Stomach (tissue), 8 donors: ENCODE measurements at regions not wholly inside any gene's neighbourhood (a gene's known extent, or its start where the extent isn't known, plus 50 kb on each side); places are given as distances from the start of the nearest gene placed in this dataset.

Experiments
- DNase-seq, 2 donors: peaks; one replicate each; pipeline versions ENCODE4 v3.0.0 to v3.0.0-alpha.2; 2013 to 2019
- H3K27ac ChIP-seq, 5 donors: fragments of 200-600 bp in 4 of 5; sonication (generic) in 4 of 5; one replicate each; pipeline ENCODE4 v1.5.1; 2013 to 2019; ENCODE audit warnings: mild to moderate bottlenecking in 1 of 5, moderate library complexity in 1 of 5
- H3K27me3 ChIP-seq, 3 donors: fragments of 200-600 bp; sonication (generic); one replicate each; pipeline ENCODE4 v1.5.1; 2017 to 2019; ENCODE audit warnings: mixed run types in 1 of 3
- H3K36me3 ChIP-seq, 4 donors: fragments of 200-600 bp; sonication (generic); 1 replicate in 3 of 4; 2 replicates in 1 of 4; pipeline ENCODE4 v1.5.1; 2016 to 2019
- H3K4me1 ChIP-seq, 4 donors: fragments of 200-600 bp; sonication (generic); one replicate each; pipeline ENCODE4 v1.5.1; 2016 to 2019
- H3K4me3 ChIP-seq, 4 donors: fragments of 200-600 bp; sonication (generic) in 3 of 4; one replicate each; pipeline ENCODE4 v1.5.1; 2016 to 2019; ENCODE audit warnings: mild to moderate bottlenecking in 1 of 4
- H3K9me3 ChIP-seq, 4 donors: fragments of 200-600 bp; sonication (generic); one replicate each; pipeline ENCODE4 v1.5.1; 2016 to 2019
- CTCF ChIP-seq, 7 experiments: fragments of 450-650 bp in 4 of 7; fragments of 200-600 bp in 3 of 7; sonication (generic) in 3 of 7; IDR thresholded peaks; one replicate each; pipeline ENCODE4 v1.5.1; 2016 to 2019; ENCODE audit warnings: antibody characterized with exemption in 7 of 7, control low read depth in 2 of 7, mild to moderate bottlenecking in 1 of 7
- EP300 ChIP-seq: sonication (generic); formaldehyde crosslinking; IDR thresholded peaks from one replicate; pipeline ENCODE4 v1.6.1; 2017; ENCODE audit warnings: antibody characterized with exemption
- POLR2A ChIP-seq, 4 donors: fragments of 450-650 bp; IDR thresholded peaks; one replicate each; pipeline ENCODE4 v1.6.1; 2016; ENCODE audit warnings: antibody characterized with exemption in 4 of 4, control low read depth in 2 of 4, mild to moderate bottlenecking in 1 of 4, moderate library complexity in 1 of 4
- POLR2AphosphoS5 ChIP-seq, 3 donors: sonication (generic); formaldehyde crosslinking; IDR thresholded peaks; one replicate each; pipeline ENCODE4 v1.6.1; 2016; ENCODE audit warnings: antibody characterized with exemption in 3 of 3
- WGBS, 5 donors: extraction: QIAGEN DNeasy Blood & Tissue Kit in 3 of 5; methylation state at CpG; one replicate each; pipeline versions ENCODE4 v1.1.5 to v1.1.7; 2013 to 2018; 5-methylcytosine and 5-hydroxymethylcytosine counted together
- intact Hi-C: fragments of 100-400 bp; cut with DNase I; formaldehyde crosslinking; loops from one replicate; pipeline ENCODE4 v1.15.1; 2023; ENCODE audit warnings: low total_unique reads
- donor health status: healthy with polysubstance abuse.
- donor health status: Bipolar disorder and iron deficiency.
- donor health status: healthy.

GRCh38 chr4:53861856-53862610 is 202.4 kb downstream of the CHIC2 start:
- H3K9me3 ChIP-seq, result no peaks in the 10 kb centered on the region
- no peak overlapping the region for H3K4me3 ChIP-seq
- peak overlapping the region in 2 of 5 donors; percentile 5 to 28 for H3K27ac ChIP-seq
- 46 to 65% (median 57%) methylated on average over 4 of the region's 4 CpGs for WGBS, 5 donors
- intact Hi-C loops, result no loop called here
- peak in 1 of 3 donors; percentile 53 for TF ChIP-seq POLR2AphosphoS5 (IDR thresholded peaks at IDR 0.05)
- TF ChIP-seq POLR2A (IDR thresholded peaks at IDR 0.05), result no peak
- no peak for TF ChIP-seq EP300
- no peaks in the 10 kb centered on the region for H3K4me1 ChIP-seq
- no peaks in the 10 kb centered on the region for H3K27me3 ChIP-seq
- H3K36me3 ChIP-seq, result no peaks in the 10 kb centered on the region
- DNase-seq, result peak in 1 of 2 donors; percentile 27

DNA sequence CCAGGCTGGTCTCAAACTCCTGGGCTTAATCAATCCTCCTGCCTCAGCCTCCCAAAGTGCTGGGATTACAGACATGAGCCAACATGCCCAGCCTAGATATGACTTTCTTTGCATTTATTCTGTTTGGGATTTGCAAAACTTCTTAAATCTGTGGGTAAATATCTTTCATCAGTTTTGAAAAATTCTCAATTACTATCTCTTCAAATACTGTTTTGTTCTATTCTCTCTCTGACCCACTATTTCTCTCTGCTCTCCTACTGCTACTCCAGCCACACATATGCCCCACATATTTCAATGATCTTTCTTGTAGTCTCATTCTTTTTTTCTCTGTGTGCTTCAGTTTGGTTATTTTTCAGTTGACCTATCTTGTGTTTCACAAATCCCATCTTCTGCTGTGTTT is 205.1 kb downstream of the CHIC2 start:
- Histone ChIP-seq H3K27me3 (no peaks in the 10 kb centered on the region), H3K36me3 (no peaks in the 10 kb centered on the region), H3K9me3 (no peaks in the 10 kb centered on the region), H3K27ac (no peak overlapping the region), H3K4me3 (no peak overlapping the region), H3K4me1 (no peaks in the 10 kb centered on the region)
- intact Hi-C loops, result no loop called here
- DNase-seq, result no peak
- no peak for TF ChIP-seq EP300
- TF ChIP-seq POLR2A (IDR thresholded peaks at IDR 0.05), result no peak
- TF ChIP-seq POLR2AphosphoS5 (IDR thresholded peaks at IDR 0.05), result no peak
- no peak for TF ChIP-seq CTCF (IDR thresholded peaks at IDR 0.05)

DNA sequence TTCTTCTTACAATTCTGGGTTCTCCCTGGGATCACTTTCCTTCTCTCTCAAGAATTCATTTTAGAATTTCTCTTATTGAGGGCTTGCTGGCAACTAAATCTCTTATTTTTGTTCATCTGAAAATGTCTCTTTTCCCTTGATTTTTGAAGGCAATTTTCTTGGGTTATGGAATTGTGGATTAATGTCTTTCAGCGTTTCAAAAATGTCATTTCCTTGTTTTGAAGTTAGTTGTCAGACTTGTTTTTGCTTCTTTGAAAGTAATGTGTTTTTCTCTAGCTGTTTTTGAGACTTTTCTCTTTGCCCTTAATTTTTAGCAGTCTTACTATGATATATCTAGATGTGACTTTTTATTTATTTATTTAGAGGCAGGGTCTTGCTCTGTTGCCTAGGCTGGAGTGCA is 205.7 kb downstream of the CHIC2 start:
- no peak for DNase-seq
- TF ChIP-seq POLR2A (IDR thresholded peaks at IDR 0.05), result no peak
- TF ChIP-seq CTCF (IDR thresholded peaks at IDR 0.05), result no peak
- TF ChIP-seq EP300, result no peak
- TF ChIP-seq POLR2AphosphoS5 (IDR thresholded peaks at IDR 0.05), result no peak
- 77 to 93% (median 88%) methylated on average over 1 of the region's 1 CpG for WGBS, 5 donors
- no peak overlapping the region for H3K4me3 ChIP-seq
- intact Hi-C loops, result no loop called here
- H3K9me3 ChIP-seq, result no peaks in the 10 kb centered on the region
- H3K4me1 ChIP-seq, result no peaks in the 10 kb centered on the region
- no peak overlapping the region for H3K27ac ChIP-seq
- no peaks in the 10 kb centered on the region for H3K27me3 ChIP-seq
- H3K36me3 ChIP-seq, result no peaks in the 10 kb centered on the region

DNA sequence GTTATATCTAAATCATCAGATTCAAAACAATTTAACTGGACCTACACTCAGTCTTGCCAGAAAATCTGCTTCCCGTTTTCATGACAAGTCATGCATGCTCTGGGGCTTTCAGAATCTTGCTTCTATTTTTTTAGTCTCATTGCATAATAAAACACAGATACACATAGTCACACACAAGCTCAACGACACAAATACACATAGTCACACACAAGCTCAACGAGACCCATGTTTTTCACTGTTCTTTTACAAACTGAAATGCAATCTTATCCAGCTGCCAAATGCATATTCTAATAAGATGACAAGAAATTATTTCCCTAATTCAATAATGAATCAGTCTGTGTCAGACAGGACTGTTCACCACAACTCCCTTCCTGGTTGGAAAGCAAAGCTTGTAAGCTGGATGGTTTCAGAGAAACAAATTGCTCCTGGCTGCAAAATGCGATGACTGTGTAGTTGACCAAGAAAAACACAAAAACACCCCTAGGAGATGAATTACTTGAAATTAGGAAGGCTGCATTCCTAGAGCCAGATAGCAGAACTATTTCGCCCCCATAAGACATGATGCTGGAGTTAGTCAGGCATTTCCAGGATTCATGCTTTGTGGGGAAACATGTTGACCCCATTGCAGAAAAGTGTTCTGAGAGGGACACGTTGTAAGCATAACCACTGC is 208.7 kb downstream of the CHIC2 start:
- Histone ChIP-seq H3K4me3 (no peak overlapping the region), H3K9me3 (no peaks in the 10 kb centered on the region), H3K27ac (peak overlapping the region in 3 of 5 donors; percentile 24 to 65 (median 43)), H3K36me3 (no peaks in the 10 kb centered on the region), H3K27me3 (no peaks in the 10 kb centered on the region), H3K4me1 (no peaks in the 10 kb centered on the region)
- whole genome bisulfite sequencing, 5 donors, result 51 to 67% (median 58%) methylated on average over 6 of the region's 6 CpGs
- no peak for TF ChIP-seq EP300
- no peak for TF ChIP-seq POLR2A (IDR thresholded peaks at IDR 0.05)
- TF ChIP-seq CTCF (IDR thresholded peaks at IDR 0.05), result no peak
- peak in 1 of 3 donors; percentile 53 for TF ChIP-seq POLR2AphosphoS5 (IDR thresholded peaks at IDR 0.05)
- peak in 1 of 2 donors; percentile 72 for DNase-seq
- intact Hi-C loops, result no loop called here
